Osteocyte (in vitro differentiated cells): ENCODE measurements at regions not wholly inside any gene's neighbourhood (a gene's known extent, or its start where the extent isn't known, plus 50 kb on each side); places are given as distances from the start of the nearest gene placed in this dataset.

Experiments used
- DNase-seq: peaks from one replicate; pipeline ENCODE4 v3.0.0; 2021; ENCODE audit warnings: mixed read lengths; ENCODE audit not compliant: unreplicated experiment; ENCODE audit errors: extremely low spot score
- H3K27ac Mint-ChIP-seq: one replicate; pipeline ENCODE4 v1.8.0; 2021; ENCODE audit warnings: mild to moderate bottlenecking, mixed read lengths; ENCODE audit not compliant: unreplicated experiment
- H3K27me3 Mint-ChIP-seq: one replicate; pipeline ENCODE4 v1.8.0; 2021; ENCODE audit warnings: mixed read lengths; ENCODE audit not compliant: unreplicated experiment
- H3K36me3 Mint-ChIP-seq: one replicate; pipeline ENCODE4 v1.8.0; 2021; ENCODE audit warnings: mixed read lengths; ENCODE audit not compliant: unreplicated experiment
- H3K4me1 Mint-ChIP-seq: one replicate; pipeline ENCODE4 v1.8.0; 2021; ENCODE audit warnings: mixed read lengths; ENCODE audit not compliant: unreplicated experiment
- H3K4me3 Mint-ChIP-seq: one replicate; pipeline ENCODE4 v1.8.0; 2021; ENCODE audit warnings: mild to moderate bottlenecking, moderate library complexity, mixed read lengths; ENCODE audit not compliant: unreplicated experiment
- H3K9me3 Mint-ChIP-seq: one replicate; pipeline ENCODE4 v1.8.0; 2021; ENCODE audit warnings: mixed read lengths; ENCODE audit not compliant: unreplicated experiment
- TF ChIP-seq, protein P1 (sequence below): fragments of 200-600 bp; sonication (generic); IDR thresholded peaks from 2 replicates; pipeline ENCODE4 v1.5.0; 2021; ENCODE audit warnings: antibody characterized with exemption, mild to moderate bottlenecking, moderate library complexity

DNA sequence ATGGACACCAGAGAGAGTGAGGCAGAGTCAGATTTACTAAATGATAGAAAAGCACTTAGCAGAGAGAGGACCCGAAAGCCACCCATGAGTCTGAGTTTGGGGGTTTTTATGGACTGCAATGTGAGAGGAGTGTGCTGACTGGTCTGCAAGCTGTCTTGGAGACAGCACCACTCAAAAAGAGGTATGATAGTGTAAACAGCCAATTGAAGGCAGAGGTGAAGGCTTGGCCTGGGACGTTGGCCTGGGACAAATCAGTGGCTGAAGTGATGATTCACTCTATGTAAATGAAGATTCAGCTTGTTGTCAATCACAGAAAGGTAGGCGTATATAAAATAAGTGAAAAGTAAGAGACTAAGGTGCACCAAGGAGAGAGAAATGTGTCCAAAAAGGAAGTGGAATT lies 217.6 kb upstream of the ZFP42 start:
- Mint-ChIP-seq H3K9me3 (peaks cover 4% of the 10 kb centered on the region), H3K4me1 (peaks cover 7% of the 10 kb centered on the region), H3K4me3 (no peak overlapping the region), H3K36me3 (no peaks in the 10 kb centered on the region), H3K27ac (no peak overlapping the region), H3K27me3 (no peaks in the 10 kb centered on the region)
- TF ChIP-seq, protein P1, sequence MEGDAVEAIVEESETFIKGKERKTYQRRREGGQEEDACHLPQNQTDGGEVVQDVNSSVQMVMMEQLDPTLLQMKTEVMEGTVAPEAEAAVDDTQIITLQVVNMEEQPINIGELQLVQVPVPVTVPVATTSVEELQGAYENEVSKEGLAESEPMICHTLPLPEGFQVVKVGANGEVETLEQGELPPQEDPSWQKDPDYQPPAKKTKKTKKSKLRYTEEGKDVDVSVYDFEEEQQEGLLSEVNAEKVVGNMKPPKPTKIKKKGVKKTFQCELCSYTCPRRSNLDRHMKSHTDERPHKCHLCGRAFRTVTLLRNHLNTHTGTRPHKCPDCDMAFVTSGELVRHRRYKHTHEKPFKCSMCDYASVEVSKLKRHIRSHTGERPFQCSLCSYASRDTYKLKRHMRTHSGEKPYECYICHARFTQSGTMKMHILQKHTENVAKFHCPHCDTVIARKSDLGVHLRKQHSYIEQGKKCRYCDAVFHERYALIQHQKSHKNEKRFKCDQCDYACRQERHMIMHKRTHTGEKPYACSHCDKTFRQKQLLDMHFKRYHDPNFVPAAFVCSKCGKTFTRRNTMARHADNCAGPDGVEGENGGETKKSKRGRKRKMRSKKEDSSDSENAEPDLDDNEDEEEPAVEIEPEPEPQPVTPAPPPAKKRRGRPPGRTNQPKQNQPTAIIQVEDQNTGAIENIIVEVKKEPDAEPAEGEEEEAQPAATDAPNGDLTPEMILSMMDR, result no peak
- DNase-seq, result no peak

DNA sequence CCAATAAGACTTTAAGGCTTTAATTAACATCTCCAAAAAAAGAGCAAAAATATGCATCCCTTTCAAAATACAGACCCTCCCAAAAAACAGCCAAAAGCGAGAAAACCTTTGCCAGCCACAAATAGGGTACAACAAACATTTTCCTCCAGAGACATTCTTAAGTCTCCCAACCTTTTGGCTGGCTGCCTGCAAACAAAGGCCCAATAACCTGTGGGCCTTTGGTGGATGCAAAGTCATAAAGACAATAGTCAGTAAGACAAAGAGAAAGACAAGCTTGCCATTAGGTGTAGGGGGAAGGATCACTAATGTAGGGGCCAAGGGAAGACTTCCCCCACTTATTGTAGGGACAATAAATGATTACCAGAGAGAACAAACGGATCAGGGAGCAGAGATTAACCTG lies 215.5 kb upstream of the ZFP42 start:
- Mint-ChIP-seq H3K27ac (no peak overlapping the region), H3K4me3 (no peak overlapping the region), H3K27me3 (no peaks in the 10 kb centered on the region), H3K36me3 (no peaks in the 10 kb centered on the region), H3K4me1 (no peaks in the 10 kb centered on the region), H3K9me3 (peaks cover 9% of the 10 kb centered on the region)
- TF ChIP-seq, protein P1, result no peak
- DNase-seq, result no peak

GRCh38 chr4:187782286-187782824 lies 213.2 kb upstream of the ZFP42 start:
- no peak overlapping the region for H3K4me3 Mint-ChIP-seq

GRCh38 chr4:187786190-187786589 lies 209.4 kb upstream of the ZFP42 start:
- Mint-ChIP-seq H3K36me3 (no peaks in the 10 kb centered on the region), H3K9me3 (peaks cover 5% of the 10 kb centered on the region), H3K27ac (no peak overlapping the region), H3K4me1 (peaks cover 5% of the 10 kb centered on the region), H3K4me3 (no peak overlapping the region), H3K27me3 (no peaks in the 10 kb centered on the region)
- no peak for DNase-seq
- TF ChIP-seq, protein P1, result no peak

More at GRCh38 chr4:187782286-187782824, 213.2 kb upstream of the ZFP42 start:
- Mint-ChIP-seq H3K4me1 (no peaks in the 10 kb centered on the region), H3K36me3 (no peaks in the 10 kb centered on the region), H3K27me3 (no peaks in the 10 kb centered on the region), H3K27ac (no peak overlapping the region), H3K9me3 (peaks cover 9% of the 10 kb centered on the region)
- TF ChIP-seq, protein P1, result no peak
- DNase-seq, result no peak

GRCh38 chr4:187789078-187789477 lies 206.5 kb upstream of the ZFP42 start:
- no peaks in the 10 kb centered on the region for H3K27me3 Mint-ChIP-seq
- peaks cover 5% of the 10 kb centered on the region for H3K4me1 Mint-ChIP-seq
- no peaks in the 10 kb centered on the region for H3K36me3 Mint-ChIP-seq
- TF ChIP-seq, protein P1, result no peak
- H3K27ac Mint-ChIP-seq, result no peak overlapping the region
- no peaks in the 10 kb centered on the region for H3K9me3 Mint-ChIP-seq
- no peak for DNase-seq
- H3K4me3 Mint-ChIP-seq, result no peak overlapping the region
